AG10803 (cell line): ENCODE measurements at regions not wholly inside any gene's neighbourhood (a gene's known extent, or its start where the extent isn't known, plus 50 kb on each side); places are given as distances from the start of the nearest gene placed in this dataset.

Experiments
- DNase-seq: peaks from one replicate; pipeline ENCODE4 v3.0.0; 2010; ENCODE audit warnings: low read depth
- H3K4me3 ChIP-seq: 2 replicates; pipeline ENCODE4 v1.5.1; 2011; ENCODE audit warnings: mild to moderate bottlenecking, low read length, control low read depth
- TF ChIP-seq, protein P1 (sequence below): conservative IDR thresholded peaks from 2 replicates; pipeline ENCODE4 v1.5.1; 2011; ENCODE audit warnings: mild to moderate bottlenecking, low read length, control low read depth, inconsistent platforms

- no peak overlapping the region for H3K4me3 ChIP-seq
- TF ChIP-seq, protein P1, sequence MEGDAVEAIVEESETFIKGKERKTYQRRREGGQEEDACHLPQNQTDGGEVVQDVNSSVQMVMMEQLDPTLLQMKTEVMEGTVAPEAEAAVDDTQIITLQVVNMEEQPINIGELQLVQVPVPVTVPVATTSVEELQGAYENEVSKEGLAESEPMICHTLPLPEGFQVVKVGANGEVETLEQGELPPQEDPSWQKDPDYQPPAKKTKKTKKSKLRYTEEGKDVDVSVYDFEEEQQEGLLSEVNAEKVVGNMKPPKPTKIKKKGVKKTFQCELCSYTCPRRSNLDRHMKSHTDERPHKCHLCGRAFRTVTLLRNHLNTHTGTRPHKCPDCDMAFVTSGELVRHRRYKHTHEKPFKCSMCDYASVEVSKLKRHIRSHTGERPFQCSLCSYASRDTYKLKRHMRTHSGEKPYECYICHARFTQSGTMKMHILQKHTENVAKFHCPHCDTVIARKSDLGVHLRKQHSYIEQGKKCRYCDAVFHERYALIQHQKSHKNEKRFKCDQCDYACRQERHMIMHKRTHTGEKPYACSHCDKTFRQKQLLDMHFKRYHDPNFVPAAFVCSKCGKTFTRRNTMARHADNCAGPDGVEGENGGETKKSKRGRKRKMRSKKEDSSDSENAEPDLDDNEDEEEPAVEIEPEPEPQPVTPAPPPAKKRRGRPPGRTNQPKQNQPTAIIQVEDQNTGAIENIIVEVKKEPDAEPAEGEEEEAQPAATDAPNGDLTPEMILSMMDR, result no peak
- DNase-seq, result no peak
Measured at GRCh38 chr4:129862461-129862860, 766.5 kb downstream of the C4orf33 start.

DNA sequence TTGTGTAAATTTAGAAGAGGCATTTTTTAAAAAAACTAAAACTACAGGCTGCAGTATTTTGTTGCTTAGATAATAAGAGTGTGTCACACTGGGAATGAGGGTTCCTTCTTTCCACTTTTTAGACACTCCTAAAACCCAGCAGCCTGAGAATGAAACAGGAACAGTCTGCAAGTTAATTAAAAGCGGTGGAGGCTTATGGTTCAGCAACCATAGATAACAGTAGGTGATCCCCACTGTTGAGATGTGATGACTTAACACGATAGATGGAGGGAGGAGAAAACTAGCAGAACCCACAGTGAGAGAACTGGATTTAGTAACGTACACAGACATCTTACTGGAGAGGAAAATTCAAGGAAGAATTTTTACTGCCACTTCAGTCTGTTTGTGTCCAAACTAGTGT is 767.3 kb downstream of the C4orf33 start:
- DNase-seq, result no peak
- H3K4me3 ChIP-seq, result no peak overlapping the region
- TF ChIP-seq, protein P1, result no peak

DNA sequence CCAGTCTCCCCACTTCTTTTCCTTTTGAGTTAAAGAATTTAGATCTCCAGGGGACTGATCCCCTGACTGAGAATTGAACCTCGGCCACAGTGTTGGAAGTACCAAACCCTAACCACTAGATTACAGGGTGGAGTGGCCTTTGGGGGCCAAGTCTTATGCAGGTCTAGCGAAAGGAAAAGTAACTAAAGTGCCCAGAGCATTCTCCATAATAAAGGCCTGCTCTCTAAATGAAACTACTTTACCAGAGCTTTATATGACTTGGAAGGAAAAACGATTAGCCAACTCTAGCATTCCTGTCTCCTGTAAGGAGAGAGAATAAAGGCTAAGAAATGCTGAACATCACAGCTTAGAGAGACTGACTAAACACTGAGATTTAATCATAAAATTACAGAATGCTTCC is 788.0 kb downstream of the C4orf33 start:
- DNase-seq, result no peak

GRCh38 chr4:129897111-129897510 is 801.2 kb downstream of the C4orf33 start:
- TF ChIP-seq, protein P1, result no peak
- no peak for DNase-seq
- H3K4me3 ChIP-seq, result no peak overlapping the region

More for the DNA sequence above, 788.0 kb downstream of the C4orf33 start:
- TF ChIP-seq, protein P1, result no peak
- H3K4me3 ChIP-seq, result no peak overlapping the region

GRCh38 chr4:129899849-129900248 is 803.9 kb downstream of the C4orf33 start:
- TF ChIP-seq, protein P1, result no peak
- no peak for DNase-seq
- no peak overlapping the region for H3K4me3 ChIP-seq

GRCh38 chr4:129900430-129900953 is 804.5 kb downstream of the C4orf33 start:
- H3K4me3 ChIP-seq, result no peak overlapping the region
- no peak for DNase-seq
- TF ChIP-seq, protein P1, result no peak

DNA sequence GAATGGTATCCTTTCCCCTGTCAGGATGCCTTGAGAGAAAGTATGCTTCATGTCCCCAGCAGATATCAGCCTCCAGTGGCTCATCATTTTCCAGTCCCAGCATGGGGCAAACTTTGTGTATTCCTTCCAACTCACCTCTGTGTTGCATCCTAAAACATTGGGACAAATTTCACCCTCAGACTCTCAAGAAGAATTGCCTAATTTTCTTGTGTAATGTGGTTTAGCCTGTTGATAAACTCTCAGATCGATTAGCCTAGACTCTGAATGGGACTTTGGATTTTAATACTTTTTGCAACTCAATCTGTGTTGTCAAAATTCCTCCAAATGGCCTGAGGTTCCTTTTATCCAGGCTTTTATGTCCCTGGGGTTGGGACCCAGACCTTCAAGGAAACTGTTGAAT is 805.3 kb downstream of the C4orf33 start:
- no peak for DNase-seq
- TF ChIP-seq, protein P1, result no peak
- H3K4me3 ChIP-seq, result no peak overlapping the region
